Omental fat pad (tissue), 3 donors: ENCODE measurements at regions not wholly inside any gene's neighbourhood (a gene's known extent, or its start where the extent isn't known, plus 50 kb on each side); places are given as distances from the start of the nearest gene placed in this dataset.

ENCODE experiments used
- ATAC-seq: fragments of 150-250 bp; one replicate; pipeline ENCODE4 v1.9.1; 2016; ENCODE audit warnings: mild to moderate bottlenecking, moderate library complexity; ENCODE audit not compliant: low FRiP score
- DNase-seq: peaks from one replicate; pipeline ENCODE4 v3.0.0-alpha.2; 2019; ENCODE audit warnings: low spot score
- CTCF ChIP-seq, 3 donors: fragments of 450-650 bp; IDR thresholded peaks; one replicate each; pipeline ENCODE4 v1.5.1; 2016 to 2017; ENCODE audit warnings: antibody characterized with exemption in 3 of 3, mild to moderate bottlenecking in 3 of 3, moderate library complexity in 2 of 3

GRCh38 chr11:36868380-36868779, 270.3 kb upstream of the RAG2 start:
- TF ChIP-seq CTCF (IDR thresholded peaks at IDR 0.05) = no peak
- ATAC-seq (no peak), DNase-seq (no peak)

- DNase-seq (no peak), ATAC-seq (no peak)
- TF ChIP-seq CTCF (IDR thresholded peaks at IDR 0.05) = no peak
Observed at GRCh38 chr11:36865846-36866245, 267.8 kb upstream of the RAG2 start.

- TF ChIP-seq CTCF (IDR thresholded peaks at IDR 0.05) = no peak
- ATAC-seq (no peak), DNase-seq (no peak)
Observed at GRCh38 chr11:36854875-36855274, 256.8 kb upstream of the RAG2 start.

- no peak for TF ChIP-seq CTCF (IDR thresholded peaks at IDR 0.05)
- ATAC-seq (no peak), DNase-seq (no peak)
Observed at GRCh38 chr11:36848660-36849059, 250.6 kb upstream of the RAG2 start.

- ATAC-seq (no peak), DNase-seq (no peak)
Observed at GRCh38 chr11:36840378-36840777, 242.3 kb upstream of the RAG2 start.

GRCh38 chr11:36837831-36838437, 239.9 kb upstream of the RAG2 start:
- ATAC-seq (no peak), DNase-seq (no peak)
- no peak for TF ChIP-seq CTCF (IDR thresholded peaks at IDR 0.05)

More at GRCh38 chr11:36840378-36840777, 242.3 kb upstream of the RAG2 start:
- no peak for TF ChIP-seq CTCF (IDR thresholded peaks at IDR 0.05)

GRCh38 chr11:36825251-36825650, 227.2 kb upstream of the RAG2 start:
- no peak for ATAC-seq
- no peak for TF ChIP-seq CTCF (IDR thresholded peaks at IDR 0.05)
- no peak for DNase-seq
